ENCODE measurements at regions not wholly inside any gene's neighbourhood (a gene's known extent, or its start where the extent isn't known, plus 50 kb on each side); places are given as distances from the start of the nearest gene placed in this dataset.

GRCh38 chr3:194220901-194221326 lies 85.0 kb downstream of the HES1 start:
- Histone ChIP-seq H3K4me3 (ENCODE audit: low read depth in 1 of 2, low read length in 1 of 2) (no peak overlapping the region), H3K27ac (no peak overlapping the region), H3K9me3 (no peaks in the 10 kb centered on the region), H3K36me3 (no peaks in the 10 kb centered on the region), H3K4me1 (ENCODE audit: control insufficient read depth in 1 of 2, insufficient read depth in 1 of 2, low read depth in 1 of 2, low read length in 1 of 2) (peaks cover 2 to 6% of the 10 kb centered on the region in 2 experiments), H3K27me3 (peaks cover 34% of the 10 kb centered on the region)
- TF ChIP-seq, protein P1, sequence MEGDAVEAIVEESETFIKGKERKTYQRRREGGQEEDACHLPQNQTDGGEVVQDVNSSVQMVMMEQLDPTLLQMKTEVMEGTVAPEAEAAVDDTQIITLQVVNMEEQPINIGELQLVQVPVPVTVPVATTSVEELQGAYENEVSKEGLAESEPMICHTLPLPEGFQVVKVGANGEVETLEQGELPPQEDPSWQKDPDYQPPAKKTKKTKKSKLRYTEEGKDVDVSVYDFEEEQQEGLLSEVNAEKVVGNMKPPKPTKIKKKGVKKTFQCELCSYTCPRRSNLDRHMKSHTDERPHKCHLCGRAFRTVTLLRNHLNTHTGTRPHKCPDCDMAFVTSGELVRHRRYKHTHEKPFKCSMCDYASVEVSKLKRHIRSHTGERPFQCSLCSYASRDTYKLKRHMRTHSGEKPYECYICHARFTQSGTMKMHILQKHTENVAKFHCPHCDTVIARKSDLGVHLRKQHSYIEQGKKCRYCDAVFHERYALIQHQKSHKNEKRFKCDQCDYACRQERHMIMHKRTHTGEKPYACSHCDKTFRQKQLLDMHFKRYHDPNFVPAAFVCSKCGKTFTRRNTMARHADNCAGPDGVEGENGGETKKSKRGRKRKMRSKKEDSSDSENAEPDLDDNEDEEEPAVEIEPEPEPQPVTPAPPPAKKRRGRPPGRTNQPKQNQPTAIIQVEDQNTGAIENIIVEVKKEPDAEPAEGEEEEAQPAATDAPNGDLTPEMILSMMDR (IDR thresholded peaks at IDR 0.05): no peak

- peaks cover 34% of the 10 kb centered on the region for H3K27me3 ChIP-seq
- TF ChIP-seq, protein P1 (IDR thresholded peaks at IDR 0.05): no peak
- no peak overlapping the region for H3K4me3 ChIP-seq (ENCODE audit: low read depth in 1 of 2, low read length in 1 of 2)
These were observed 85.4 kb downstream of the HES1 start for GRCh38 chr3:194221336-194221735.

DNA sequence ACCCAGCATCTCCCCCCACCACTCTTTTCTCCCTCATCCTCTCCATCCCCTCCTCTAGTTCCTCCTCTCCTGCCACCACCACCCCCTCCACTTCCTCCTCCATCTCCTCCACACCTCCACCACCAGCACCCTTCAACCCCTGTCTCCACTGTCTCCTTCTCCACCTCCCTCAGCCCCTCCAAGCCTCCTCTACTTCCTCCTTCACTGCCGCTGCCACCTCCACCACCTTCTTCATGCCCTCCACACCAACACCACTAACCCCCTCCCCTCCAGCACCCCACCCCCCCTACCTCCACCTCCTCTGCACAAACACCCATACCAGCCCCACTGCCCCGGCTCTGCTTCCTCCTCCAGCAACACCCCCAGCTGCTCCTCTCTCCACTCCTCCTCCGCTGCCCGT lies 88.0 kb downstream of the HES1 start:
- H3K36me3 ChIP-seq: no peaks in the 10 kb centered on the region
- H3K4me1 ChIP-seq (ENCODE audit: control insufficient read depth in 1 of 2, insufficient read depth in 1 of 2, low read depth in 1 of 2, low read length in 1 of 2): peaks cover 2 to 6% of the 10 kb centered on the region in 2 experiments
- H3K9me3 ChIP-seq: no peaks in the 10 kb centered on the region
- H3K27ac ChIP-seq: no peak overlapping the region
- TF ChIP-seq, protein P1 (IDR thresholded peaks at IDR 0.05): no peak
- peaks cover 20% of the 10 kb centered on the region for H3K27me3 ChIP-seq
- H3K4me3 ChIP-seq (ENCODE audit: low read depth in 1 of 2, low read length in 1 of 2): no peak overlapping the region

More at GRCh38 chr3:194221336-194221735, 85.4 kb downstream of the HES1 start:
- H3K36me3 ChIP-seq: no peaks in the 10 kb centered on the region
- H3K9me3 ChIP-seq: no peaks in the 10 kb centered on the region
- H3K27ac ChIP-seq: no peak overlapping the region
- peaks cover 2 to 6% of the 10 kb centered on the region in 2 experiments for H3K4me1 ChIP-seq (ENCODE audit: control insufficient read depth in 1 of 2, insufficient read depth in 1 of 2, low read depth in 1 of 2, low read length in 1 of 2)

DNA sequence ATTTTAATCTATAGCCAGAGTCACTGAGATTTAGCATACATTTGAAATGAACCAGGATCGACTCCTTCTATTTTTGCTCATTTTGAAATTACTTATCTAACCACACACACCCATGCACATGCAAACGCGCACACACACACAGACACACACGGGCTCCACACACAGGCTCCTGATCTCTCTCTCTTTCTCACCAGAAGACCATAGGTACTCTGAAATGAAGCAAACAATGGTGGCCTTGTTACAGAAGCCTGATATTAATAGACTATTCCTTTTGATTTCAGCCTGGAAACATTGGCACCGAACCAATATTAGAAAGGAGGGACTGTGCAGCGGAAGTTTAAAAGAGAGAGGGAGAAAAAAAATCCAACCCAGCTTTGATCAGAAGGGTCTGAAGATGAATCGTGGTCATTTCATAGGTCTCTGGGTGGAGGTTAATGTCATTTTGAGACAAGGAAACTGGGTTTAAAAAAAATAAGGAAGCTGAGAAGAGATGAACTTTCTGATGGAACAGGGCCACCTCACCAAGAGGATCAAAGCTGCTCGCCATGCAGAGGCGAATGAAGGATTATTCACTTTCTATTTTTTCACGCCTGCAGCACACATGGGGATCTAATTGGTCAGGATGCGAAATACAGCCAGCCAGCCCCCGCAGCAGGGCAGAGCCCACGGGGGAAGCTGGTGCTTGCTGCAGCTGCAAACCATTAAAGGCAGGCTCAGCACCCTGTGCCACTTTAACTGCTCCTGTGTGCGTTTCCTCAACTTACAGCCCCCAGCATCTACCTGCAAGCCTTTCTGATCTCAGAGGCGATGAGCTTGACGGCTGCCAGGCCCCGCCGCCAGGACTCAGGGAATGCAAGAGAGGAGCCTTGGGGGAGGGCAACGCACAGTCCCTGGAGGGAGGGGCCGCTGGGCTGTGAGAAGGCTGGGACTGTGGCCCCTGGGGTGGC lies 88.8 kb downstream of the HES1 start:
- Histone ChIP-seq H3K36me3 (no peaks in the 10 kb centered on the region), H3K27ac (no peak overlapping the region), H3K4me3 (ENCODE audit: low read depth in 1 of 2, low read length in 1 of 2) (no peak overlapping the region), H3K27me3 (peaks cover 17% of the 10 kb centered on the region), H3K4me1 (ENCODE audit: control insufficient read depth in 1 of 2, insufficient read depth in 1 of 2, low read depth in 1 of 2, low read length in 1 of 2) (peaks cover 2 to 6% of the 10 kb centered on the region in 2 experiments), H3K9me3 (no peaks in the 10 kb centered on the region)
- TF ChIP-seq, protein P1 (IDR thresholded peaks at IDR 0.05): no peak

DNA sequence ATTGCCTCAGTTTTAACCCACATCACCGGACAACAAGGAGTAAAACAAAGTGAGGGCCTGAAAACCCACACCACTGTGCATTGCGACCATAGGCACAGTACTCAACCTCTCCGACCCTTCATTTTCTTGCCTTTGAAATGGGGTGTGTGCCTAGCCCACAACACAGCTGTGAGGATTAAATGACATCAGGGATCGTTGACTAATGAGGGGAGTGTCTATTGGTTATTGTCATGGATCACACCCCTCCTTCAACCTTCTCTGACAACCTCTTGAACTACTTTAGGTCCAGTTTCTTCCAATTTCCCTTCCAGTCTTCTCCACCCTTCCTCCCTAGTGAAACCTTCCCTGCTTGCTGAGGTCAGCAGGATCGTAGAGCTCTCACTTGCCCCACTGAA lies 89.5 kb downstream of the HES1 start:
- peaks cover 2 to 6% of the 10 kb centered on the region in 2 experiments for H3K4me1 ChIP-seq (ENCODE audit: control insufficient read depth in 1 of 2, insufficient read depth in 1 of 2, low read depth in 1 of 2, low read length in 1 of 2)

More for the DNA sequence above, 89.5 kb downstream of the HES1 start:
- H3K36me3 ChIP-seq: no peaks in the 10 kb centered on the region
- no peak overlapping the region for H3K4me3 ChIP-seq (ENCODE audit: low read depth in 1 of 2, low read length in 1 of 2)
- TF ChIP-seq, protein P1 (IDR thresholded peaks at IDR 0.05): no peak
- no peak overlapping the region for H3K27ac ChIP-seq
- H3K9me3 ChIP-seq: no peaks in the 10 kb centered on the region
- peaks cover 17% of the 10 kb centered on the region for H3K27me3 ChIP-seq

Data from neutrophil (primary cell).